ENCODE measurements at regions not wholly inside any gene's neighbourhood (a gene's known extent, or its start where the extent isn't known, plus 50 kb on each side); places are given as distances from the start of the nearest gene placed in this dataset.

DNA sequence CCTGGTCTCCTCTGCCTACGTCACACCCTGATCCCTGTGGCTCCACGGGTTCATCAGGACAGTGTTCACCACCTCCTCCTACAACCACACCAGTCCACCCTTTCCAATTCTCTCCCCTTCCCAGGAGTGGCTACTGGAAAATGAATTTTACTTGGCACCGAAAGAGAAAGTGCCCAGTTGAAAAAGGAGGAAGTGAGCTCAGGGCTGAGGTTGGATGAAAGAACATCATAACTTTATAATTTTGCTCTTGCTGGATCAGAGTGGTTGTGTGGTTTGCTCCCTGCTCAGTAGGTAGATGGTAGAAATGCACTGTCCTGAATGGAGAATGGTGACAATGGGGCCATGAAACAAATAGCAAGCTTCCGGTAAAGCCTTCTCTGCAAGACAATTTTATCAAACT is 140.3 kb upstream of the DDX18 start:
- DNase-seq, result no peak

DNA sequence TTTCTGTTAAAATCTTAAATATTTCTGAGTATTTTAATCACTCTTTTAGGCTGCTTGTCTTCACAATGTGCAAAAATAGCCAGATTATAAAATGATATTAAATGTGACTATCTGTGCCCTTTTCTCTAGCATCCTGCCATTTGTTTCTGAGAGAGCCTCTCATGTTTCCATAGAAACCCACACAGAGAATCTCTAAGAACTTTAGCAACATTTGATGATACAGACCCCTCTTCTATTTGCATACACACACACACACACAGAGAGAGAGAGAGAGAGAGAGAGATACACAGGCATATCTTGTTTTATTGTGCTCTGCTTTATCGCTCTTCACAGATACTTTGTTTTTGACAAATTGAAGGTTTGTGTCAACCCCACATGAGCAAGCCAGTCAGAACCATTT is 134.5 kb upstream of the DDX18 start:
- DNase-seq, result no peak

DNA sequence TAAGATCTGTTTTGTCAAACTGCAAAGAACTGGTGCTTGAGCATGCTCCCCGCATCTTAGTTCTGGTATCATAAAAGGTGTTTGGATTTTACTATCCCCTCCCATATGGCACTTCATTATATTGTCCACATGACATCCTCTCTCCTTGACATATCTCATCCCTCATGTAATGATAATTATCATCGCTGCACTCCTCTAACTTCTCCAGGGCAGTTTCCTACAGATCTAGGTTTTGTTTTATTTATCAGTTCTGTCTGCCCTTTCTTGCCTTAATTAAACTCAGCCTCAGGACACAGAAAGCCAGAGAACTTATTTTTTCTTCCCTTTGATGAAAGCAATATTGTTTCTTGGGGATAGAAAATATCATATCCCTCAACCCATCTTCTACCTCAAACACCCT is 129.6 kb upstream of the DDX18 start:
- DNase-seq, result no peak

DNA sequence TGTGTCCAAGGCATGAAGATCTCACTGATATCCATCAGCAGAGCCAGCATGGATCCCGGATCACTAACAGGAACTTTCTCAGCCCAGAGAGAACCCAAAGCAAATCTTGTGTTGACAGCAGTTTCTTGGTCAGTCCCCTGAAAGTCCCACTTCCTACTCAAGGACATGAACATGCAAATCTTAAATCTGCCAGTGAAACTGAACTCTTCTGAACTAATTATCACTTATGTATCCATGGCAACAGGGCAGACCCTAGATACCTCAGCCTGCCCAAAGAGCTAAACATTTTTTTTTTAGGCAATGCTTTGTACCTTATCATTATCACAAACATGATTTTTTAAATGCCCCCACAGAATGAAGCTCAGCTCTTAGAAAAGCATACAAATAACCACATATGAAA is 127.8 kb upstream of the DDX18 start:
- no peak for DNase-seq

DNA sequence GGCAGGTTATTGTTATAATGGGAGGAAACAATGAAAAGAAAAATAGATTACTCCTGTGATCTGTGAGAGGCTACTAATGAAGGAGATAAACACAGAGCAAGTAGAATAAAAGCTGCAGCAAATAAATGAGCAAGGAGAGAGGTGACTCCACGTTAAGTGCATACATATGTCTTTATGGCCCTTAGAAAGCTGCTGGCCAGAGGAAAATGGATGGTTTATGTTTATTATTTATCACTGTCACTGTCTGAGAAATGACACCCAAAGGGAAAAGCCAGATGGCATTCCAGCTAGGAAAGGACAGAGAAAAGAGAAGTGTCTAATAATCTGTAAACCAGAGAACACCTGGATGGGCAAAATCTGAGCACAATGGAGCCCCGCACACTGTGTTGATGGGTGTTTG is 122.9 kb upstream of the DDX18 start:
- no peak for DNase-seq

DNA sequence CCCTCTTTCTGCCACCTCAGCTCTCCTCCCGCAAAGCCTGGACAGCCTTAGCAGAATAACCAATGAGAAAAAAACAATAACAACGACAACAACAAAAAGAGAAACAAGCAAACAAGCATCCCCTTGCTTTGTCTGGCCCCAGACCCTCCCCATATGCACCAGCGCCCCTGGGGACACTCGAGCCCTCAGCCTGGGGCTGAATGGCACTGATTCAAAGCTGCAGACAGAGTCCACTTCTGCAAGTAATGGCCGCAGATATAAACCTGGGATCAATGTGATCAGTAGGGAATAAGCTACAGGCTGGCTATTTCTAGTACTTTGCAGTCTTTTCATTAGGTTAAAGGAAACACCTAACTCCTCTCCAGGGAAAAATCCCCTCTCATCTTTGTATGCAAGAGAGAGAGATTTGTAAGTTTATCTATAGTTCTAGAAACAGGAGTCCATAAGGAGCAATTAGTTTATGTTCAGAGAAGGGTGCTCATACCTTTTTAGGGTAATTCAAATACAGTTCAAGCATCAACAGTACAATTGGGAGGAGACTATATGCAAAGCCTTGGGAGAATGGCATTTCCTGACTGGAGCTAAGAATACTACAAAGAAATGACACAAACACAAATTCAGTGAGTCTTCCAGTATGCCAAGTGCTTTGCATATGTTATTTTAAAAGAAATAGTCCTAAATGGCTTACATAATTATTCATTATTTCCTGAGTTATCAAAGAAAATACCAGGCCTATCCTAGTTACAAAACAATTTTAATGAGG is 122.3 kb upstream of the DDX18 start:
- DNase-seq, result no peak

DNA sequence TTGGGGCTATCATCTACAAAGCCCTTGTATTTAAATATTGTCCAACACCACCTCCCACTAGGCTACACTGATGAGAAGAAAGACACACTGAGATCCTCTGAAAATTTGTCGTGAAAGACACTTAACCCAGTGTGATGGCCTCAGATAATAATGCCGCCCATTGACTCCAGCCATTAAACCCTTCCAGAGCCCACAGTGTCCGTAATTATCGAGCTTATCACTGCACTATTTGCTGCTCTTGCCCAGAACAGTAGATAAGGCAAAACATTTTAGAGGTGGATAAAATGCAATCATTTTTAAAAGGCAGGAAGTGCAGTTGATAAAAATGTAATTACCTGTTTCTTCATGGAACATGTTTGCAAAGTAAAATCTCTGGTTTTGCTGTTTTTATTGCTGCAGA is 121.3 kb upstream of the DDX18 start:
- DNase-seq, result no peak

DNA sequence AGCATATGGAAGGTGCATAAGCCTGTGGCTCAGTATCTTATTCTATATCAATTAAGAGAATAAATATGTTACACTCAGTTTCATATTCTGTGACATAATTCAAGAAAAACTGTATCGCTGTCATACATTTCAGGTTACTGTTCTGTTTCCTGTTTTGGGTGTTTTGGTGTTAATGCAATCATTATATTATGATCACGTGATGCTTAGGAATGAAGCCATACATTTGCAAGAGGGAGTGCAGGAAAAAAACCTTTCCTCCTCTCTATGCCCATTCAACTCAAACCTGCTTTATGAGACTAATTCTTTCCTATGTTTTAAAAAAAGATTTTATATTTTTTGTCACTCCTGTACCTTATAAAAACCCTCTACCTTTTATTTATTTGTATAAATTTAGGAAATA is 120.8 kb upstream of the DDX18 start:
- DNase-seq, result no peak

DNA sequence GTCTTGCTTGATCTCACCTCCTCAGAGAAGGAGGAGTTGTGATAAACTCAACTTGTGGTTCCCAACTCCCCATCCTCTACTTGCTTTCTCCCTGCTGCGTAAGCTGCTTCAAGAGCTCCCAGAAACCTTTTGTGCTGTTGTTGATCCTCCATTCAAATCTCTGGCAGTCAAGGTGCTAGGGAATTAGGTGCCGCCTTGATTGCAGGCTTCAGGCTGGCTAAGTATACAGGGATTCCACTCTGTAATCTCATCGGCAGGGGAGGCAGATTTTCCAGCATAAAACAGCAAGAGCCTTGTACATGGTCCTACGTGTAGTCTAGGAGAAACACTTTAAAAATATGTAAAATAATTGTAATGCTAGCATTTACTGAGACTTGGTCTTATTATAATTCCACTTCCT is 116.2 kb upstream of the DDX18 start:
- no peak for DNase-seq

DNA sequence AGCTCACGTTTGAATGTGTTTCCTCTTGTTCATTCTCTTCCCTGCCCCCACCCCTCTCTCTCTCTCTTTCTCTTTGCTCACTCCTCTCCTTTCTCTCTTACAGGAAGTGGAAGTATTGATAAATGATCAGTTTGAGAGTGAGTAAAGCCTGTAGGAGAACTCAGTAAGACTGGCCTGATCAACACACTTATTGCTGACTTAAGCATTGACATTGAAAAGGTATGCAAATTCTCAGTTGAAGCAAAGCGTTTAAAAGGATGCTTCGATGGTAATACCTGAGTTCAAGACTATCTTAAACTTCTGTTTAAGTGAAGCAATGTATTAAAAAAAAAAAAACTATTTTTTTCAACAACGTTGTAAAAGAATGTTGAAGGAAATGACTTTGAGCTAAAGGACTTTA is 115.7 kb upstream of the DDX18 start:
- DNase-seq, result no peak

DNA sequence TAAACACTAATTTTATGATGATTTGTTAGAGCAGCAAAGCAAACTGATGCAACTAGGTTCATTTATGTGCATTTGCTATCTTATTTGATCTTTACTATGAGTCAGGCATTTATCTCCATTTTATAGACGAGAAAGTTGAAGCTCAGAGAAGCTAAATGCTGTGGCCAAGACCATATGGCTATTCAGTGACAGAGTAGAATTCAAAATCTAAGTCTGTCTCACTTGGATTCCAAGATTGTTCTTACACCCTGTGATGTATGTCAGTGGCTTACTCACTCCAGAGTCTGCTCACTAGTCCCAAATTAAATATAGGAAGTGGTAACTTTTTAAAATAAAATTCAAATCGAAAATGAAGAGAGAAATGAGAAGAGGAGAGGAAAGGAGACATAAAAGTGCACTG is 114.0 kb upstream of the DDX18 start:
- no peak for DNase-seq

DNA sequence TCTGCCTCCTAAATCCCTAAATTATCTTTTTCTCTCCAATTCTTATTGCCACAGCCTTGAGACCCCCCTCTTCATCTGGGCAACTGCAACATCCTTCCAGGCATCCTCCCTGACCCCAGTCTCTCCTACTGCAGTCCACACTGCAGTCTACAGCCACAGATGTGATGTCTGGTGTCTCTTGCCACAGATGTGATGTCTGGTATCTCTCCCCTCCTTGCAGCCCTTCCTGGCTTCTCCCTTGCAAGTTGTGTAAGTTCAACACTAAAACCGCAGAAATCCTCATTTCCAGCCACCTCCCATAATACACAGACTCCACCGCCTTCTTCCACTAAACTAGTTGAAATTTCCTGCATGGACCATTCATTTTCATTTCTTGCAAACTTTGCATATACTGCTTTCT is 113.1 kb upstream of the DDX18 start:
- DNase-seq, result no peak

DNA sequence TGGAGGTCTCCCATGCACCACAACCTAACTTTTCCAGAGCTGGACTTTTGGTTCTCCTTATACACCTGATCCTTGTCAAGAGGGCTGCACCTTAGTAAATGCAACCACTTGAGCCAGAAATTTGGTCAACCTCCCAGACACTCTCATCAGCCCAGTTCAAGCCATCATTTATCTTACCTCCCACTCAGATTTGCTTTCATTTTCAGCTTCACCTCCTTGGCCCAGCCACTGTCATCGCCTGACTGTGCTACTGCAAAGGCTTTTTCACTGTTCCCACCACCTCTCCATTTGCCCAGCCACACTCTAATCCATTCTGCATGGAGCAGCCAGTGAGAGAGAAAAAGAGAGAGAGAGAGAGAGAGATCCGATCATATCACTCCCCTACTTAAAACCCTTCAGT is 112.4 kb upstream of the DDX18 start:
- DNase-seq, result no peak

DNA sequence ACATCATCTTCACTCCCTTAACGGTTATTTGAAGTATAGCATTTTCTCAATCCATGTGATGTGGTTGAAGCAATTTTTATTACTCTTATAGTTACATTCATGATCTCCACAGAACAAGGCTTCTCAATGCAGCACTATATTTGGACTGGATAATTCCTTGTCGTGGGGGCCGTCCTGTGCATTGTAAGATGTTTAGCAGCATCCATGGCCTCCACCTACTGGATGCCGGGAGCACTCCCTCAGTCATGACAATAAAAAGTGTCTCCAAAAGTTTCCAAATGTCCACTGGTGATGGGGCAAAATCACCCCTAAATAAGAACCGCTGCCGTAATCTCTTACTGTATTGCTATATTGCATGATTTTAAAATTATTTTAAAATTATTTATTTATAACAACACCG is 110.6 kb upstream of the DDX18 start:
- DNase-seq, result no peak

DNA sequence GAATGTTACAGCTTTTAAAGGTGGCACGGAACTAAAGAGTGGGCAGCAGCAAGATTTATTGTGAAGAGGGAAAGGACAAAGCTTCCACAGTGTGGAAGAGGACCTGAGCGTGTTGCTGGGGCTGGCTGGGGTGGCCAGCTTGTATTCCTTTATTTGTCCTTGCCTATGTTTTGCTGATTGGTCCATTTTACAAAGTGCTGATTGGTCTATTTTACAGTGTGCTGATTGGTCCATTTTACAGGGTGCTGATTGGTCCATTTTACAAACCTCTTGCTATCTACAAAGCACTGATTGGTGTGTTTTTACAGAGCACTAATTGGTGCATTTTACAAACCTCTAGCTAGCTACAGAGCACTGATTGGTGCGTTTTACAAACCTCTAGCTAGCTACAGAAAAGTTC is 109.7 kb upstream of the DDX18 start:
- no peak for DNase-seq

DNA sequence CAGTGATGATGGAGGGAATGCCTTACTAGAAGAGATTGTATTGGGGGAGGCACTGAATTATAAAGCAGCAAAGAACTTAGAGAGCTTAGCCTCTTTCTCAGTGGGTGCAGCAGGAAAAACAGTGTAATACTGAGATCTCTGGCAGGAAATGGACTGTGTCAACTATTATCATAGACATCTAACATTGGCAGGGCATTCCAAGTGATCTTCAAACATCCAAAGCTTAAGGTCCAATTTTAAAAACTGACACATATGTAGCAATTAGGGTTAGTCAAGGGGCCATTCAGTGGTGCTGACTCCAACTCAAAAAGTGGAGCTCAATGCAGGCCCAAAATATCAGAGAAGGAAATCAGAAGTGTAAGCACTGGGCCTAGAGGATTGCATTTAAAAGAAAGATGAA is 106.6 kb upstream of the DDX18 start:
- DNase-seq, result no peak

DNA sequence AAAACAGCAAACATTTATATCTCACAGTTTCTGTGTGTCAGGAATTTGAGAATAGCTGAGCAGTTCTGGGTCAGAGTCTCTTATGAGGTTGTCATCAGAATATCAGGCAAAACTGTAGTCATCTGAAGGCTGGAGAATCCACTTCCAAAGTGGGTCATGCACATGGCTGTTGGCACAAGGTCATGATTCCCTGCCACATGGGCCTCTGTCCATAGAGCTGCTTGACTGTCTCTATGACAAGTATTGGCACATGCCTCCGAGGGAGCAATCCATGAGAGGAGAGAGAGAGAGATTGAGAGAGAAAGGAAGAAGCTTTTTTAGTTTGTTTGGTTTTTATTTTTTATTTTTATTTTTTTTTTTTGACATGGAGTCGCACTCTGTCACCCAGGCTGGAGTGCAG is 101.8 kb upstream of the DDX18 start:
- no peak for DNase-seq

DNA sequence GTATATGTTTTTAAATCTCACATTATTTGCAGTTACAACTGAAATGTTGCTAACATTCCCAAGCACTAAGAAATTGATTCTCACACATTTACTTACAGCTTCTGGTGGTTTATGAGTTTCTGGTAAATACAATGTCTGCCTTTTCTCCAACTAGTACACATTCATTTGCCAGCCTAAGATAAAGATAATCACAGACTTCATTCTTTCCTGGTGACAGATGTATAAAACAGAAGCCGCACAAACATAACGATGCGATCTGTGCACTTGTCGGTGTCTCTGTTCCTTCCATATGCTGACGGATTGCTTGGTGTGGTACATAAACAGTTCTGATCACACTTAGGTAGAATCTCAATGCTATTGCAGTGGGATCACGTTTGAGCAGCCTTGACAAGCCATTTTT is 100.4 kb upstream of the DDX18 start:
- no peak for DNase-seq

DNA sequence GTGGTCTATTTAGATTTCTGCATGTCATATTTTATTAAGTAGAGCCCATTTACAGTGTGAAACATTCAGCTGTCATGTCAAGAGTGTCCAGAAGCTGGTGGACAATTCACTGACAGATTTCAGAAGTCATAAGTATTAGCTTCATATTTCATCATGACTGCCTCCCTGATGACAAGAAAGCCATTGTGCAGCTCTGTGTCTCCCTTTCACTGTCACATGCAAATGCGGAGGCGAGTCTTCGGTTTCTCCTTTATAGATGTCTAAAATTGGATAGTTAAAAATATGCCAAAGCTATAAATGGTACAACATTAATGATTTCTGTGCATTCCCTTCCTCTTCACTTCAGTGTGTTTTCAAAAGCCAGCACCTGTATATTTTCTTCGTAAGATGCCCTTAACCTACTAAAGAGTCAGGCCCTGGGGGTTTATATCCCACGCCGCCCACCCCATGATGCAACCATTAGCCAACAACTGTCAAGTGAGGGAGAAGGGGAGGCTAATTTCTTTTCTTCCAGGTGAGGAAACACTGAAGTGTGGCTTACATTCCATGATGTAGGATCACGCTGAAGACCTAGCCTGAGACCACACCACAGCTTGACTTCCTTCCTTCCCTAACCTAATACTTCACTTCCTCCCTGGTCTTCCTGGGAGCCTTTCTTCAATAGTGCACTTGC is 99.6 kb upstream of the DDX18 start:
- DNase-seq, result no peak

DNA sequence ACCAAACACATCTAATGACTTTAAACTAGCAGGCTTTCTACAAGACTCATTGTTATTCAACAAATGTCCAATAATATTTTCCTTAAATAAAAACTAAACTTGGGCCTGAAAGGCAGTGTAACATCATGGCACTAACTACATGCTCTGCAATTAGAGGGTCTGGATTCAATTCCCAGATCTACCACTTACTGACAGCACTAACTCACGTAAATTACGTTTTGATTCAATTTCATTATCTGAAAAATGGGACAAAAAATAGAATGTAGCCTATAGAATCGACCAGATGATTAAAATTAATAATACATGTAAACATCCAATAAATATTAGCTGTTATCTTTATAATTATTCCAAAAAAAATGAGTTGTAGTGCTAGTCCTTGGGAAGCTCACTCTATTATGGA is 98.0 kb upstream of the DDX18 start:
- DNase-seq, result no peak

DNA sequence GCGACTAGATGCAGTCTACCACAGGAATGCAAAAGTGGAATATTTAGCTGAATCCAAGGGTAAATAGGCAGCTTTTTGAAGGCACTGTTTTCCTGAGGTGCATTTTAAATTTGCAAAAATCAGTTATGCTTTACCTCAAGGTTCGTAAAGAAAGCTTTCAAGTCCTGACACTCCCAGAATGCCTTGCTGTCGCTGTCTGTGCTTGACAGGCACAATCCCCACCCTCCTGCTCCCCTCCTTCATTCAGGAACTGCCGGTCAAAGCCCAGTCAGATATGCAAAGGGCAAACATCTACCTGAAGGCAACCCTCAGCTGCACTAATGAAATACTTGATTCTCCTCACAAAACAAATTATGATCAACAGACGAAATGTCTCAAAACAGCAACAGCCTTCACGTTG is 97.4 kb upstream of the DDX18 start:
- no peak for DNase-seq

DNA sequence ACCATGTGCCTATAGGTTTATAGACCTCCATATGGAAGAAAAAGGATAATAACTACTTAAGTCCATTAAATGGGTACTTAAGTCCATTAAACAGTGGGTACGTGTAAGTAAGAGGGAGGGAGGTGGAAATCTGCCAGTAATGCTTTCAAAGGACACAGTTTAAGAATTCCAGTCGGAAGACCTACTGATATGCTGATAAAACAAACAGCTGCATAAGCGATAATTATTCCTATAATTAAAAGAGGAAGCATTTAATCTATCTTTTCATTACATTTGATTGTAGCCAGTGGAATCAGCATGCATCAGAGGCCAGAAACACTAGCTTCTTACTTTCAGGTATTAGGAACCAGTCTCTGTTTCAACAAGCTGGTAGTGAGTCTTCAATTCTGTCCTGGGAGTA is 96.4 kb upstream of the DDX18 start:
- no peak for DNase-seq

DNA sequence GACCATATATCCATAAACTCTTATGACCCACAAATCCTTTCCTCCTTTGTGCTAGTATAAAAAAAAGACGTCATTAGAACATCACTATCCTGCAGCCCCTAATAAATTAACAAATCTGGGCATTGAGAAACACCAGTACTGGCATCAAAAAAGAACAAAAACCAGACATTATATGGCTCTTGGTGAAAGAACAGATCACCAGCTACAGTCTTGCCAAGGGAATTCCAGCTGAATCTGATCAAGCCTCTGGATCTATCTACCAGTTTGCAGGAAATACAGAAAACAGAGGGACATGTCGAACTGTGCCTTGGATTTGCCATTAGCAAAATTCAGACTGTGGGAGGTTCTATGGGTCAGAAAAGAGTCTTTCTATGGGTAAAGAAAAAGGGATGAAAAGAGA is 93.7 kb upstream of the DDX18 start:
- DNase-seq, result no peak

DNA sequence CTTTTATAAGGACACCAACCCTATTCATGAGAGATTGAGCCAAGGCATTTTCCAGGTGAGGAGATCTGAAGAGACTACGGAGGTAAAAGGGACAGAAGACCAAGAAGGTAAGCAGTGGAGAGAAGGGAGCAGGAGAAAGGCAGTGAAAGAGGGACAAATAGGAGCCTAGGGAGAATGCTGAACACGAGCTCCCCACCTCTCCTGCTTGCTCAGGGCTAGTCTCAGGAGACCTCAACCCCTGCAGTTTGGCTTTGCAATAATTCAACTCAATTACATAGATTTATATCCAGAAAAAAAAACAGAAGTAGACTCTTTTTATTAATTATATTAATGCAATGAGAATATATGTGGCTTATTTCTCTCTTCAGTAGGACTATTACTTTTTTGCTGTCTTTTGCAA is 91.0 kb upstream of the DDX18 start:
- no peak for DNase-seq

DNA sequence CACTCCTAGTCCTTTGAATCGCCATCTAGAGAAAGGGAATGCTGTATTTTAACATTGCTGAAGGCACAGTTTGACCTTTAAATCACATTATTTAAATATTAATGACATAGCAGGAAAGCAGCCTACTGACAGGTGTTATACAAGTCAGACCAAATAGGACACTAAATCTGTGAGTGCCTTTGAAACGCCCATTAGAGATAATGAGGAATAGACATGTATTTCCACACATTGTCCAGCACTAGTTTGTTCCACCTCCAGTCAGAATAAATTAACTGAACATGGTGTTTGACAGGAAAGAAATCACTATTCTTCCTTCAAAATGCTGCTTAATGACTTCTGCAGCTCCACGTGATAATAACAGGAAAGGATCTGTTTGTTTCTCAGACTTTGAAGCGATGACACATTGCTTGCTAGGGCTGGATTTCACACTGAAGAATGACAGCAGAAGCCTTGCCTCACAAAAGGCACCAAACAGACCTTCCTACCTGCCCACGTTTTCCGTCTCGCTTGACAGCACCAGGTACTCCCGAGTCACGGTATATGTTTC is 90.5 kb upstream of the DDX18 start:
- DNase-seq, result no peak

Data from suppressor macrophage (primary cell).